ENCODE measurements at regions not wholly inside any gene's neighbourhood (a gene's known extent, or its start where the extent isn't known, plus 50 kb on each side); places are given as distances from the start of the nearest gene placed in this dataset.

DNA sequence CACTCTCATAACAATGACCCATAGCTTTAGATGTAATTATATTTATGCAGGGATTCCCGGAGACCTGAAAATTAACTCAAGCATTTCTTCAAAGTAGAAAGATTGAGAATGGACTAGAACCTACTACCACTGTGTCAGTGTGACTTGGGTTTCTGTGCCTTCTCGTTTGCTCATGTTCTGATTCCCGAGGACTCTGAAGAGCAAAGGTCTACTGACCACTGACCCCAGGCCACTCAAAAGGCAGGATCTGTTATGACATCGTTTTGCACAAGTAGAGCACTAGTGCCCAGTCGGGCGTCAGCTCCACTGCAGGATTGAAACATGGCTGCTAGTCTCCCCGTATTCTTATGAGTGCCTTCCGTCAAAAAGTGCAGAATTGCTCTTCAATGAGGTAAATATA is 53.8 kb upstream of the DHRS4 start:
- no peak overlapping the region for H3K27ac Mint-ChIP-seq
- POLR2A ChIA-PET: no interaction called here
- no peak for ATAC-seq
- no peaks in the 10 kb centered on the region for H3K9me3 ChIP-seq (ENCODE audit: control insufficient read depth in 2 of 3, low read length in 3 of 3)
- no peak overlapping the region for H3K4me3 ChIP-seq (ENCODE audit: low read length)
- CTCF ChIA-PET: no interaction called here
- H3K27ac ChIP-seq (ENCODE audit: low read depth, low read length): no peak overlapping the region
- H3K4me3 Mint-ChIP-seq: no peak overlapping the region
- DNase-seq: no peak
- peaks cover 0 to 4% (median 0%) of the 10 kb centered on the region in 11 donors for H3K9me3 Mint-ChIP-seq
- no peaks in the 10 kb centered on the region for H3K36me3 ChIP-seq (ENCODE audit: control insufficient read depth in 2 of 3, insufficient read depth in 3 of 3, low read length in 3 of 3)
- peaks cover 0 to 6% of the 10 kb centered on the region in 2 donors for H3K27me3 ChIP-seq (ENCODE audit: control insufficient read depth in 2 of 2, insufficient read depth in 2 of 2, low read length in 2 of 2)
- H3K4me1 Mint-ChIP-seq: peaks cover 0 to 3% (median 0%) of the 10 kb centered on the region in 7 donors
- peaks cover 5 to 30% (median 20%) of the 10 kb centered on the region in 5 donors for H3K27me3 Mint-ChIP-seq
- H3K36me3 Mint-ChIP-seq: no peaks in the 10 kb centered on the region
- intact Hi-C loops (cut with micrococcal nuclease): no loop called here
- no peaks in the 10 kb centered on the region for H3K4me1 ChIP-seq (ENCODE audit: control insufficient read depth in 2 of 2, insufficient read depth in 2 of 2, low read length in 2 of 2)

DNA sequence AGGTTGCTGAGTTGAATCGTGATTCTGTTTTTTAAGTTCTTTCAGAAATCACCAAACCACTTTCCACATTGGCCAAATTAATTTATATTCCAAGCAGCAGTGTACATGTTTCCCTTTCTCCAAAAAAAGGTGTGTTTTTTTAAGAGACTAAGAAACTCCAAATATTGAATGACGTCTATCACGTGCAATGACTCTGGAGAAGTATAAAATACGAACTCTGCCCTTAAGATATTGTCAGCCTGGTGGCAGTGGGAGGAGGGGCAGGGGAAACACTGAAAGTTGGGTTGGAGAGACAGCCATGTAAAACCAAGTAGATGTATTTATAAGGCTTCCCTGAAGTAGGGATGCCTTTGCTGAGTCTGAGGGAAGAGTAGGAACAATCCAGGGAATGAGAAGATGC is 50.1 kb upstream of the DHRS4 start:
- Mint-ChIP-seq H3K27ac (no peak overlapping the region), H3K9me3 (peaks cover 0 to 4% (median 0%) of the 10 kb centered on the region in 11 donors), H3K36me3 (no peaks in the 10 kb centered on the region), H3K4me1 (no peaks in the 10 kb centered on the region), H3K4me3 (no peak overlapping the region), H3K27me3 (peaks cover 8 to 46% (median 24%) of the 10 kb centered on the region in 5 donors)
- no peaks in the 10 kb centered on the region for H3K9me3 ChIP-seq (ENCODE audit: control insufficient read depth in 2 of 3, low read length in 3 of 3)
- ChIA-PET CTCF (no interaction called here), POLR2A (no interaction called here)
- intact Hi-C loops (cut with micrococcal nuclease): no loop called here
- no peaks in the 10 kb centered on the region for H3K4me1 ChIP-seq (ENCODE audit: control insufficient read depth in 2 of 2, insufficient read depth in 2 of 2, low read length in 2 of 2)
- DNase-seq (no peak), ATAC-seq (no peak)
- no peaks in the 10 kb centered on the region for H3K27me3 ChIP-seq (ENCODE audit: control insufficient read depth in 2 of 2, insufficient read depth in 2 of 2, low read length in 2 of 2)
- H3K36me3 ChIP-seq (ENCODE audit: control insufficient read depth in 2 of 3, insufficient read depth in 3 of 3, low read length in 3 of 3): no peaks in the 10 kb centered on the region
- H3K4me3 ChIP-seq (ENCODE audit: low read length): no peak overlapping the region
- H3K27ac ChIP-seq (ENCODE audit: low read depth, low read length): no peak overlapping the region

All from naive thymus-derived CD4-positive, alpha-beta T cell (primary cell).